ENCODE measurements at regions not wholly inside any gene's neighbourhood (a gene's known extent, or its start where the extent isn't known, plus 50 kb on each side); places are given as distances from the start of the nearest gene placed in this dataset.

GRCh38 chr3:116939091-116939490, 229.5 kb downstream of the TUSC7 start:
- no peak for DNase-seq

- DNase-seq, result no peak
These were observed 230.0 kb downstream of the TUSC7 start for GRCh38 chr3:116939550-116939949.

- no peak for DNase-seq
These were observed 231.1 kb downstream of the TUSC7 start for GRCh38 chr3:116940719-116941118.

- DNase-seq, result no peak
These were observed 236.8 kb downstream of the TUSC7 start for GRCh38 chr3:116946376-116946775.

DNA sequence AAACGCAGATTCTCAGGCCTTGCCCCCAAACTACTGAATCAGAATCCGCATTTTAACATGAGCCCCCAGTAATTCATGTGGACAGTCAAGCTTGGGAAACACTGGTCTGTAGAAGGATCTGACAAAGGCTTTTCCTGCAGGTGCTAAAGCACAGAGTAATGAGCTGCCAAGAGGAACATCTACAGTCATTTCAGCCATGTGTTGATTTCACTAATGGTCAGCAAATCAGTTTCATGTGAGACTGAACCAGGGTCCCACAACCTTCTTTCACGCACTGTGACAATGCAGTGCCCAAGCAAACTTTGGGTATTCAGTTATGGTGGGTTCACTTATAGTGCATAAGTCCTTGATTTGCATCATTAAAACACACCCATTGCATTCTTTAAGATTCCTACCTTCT, 237.6 kb downstream of the TUSC7 start:
- no peak for DNase-seq

- DNase-seq, result no peak
These were observed 238.2 kb downstream of the TUSC7 start for GRCh38 chr3:116947809-116948208.

DNA sequence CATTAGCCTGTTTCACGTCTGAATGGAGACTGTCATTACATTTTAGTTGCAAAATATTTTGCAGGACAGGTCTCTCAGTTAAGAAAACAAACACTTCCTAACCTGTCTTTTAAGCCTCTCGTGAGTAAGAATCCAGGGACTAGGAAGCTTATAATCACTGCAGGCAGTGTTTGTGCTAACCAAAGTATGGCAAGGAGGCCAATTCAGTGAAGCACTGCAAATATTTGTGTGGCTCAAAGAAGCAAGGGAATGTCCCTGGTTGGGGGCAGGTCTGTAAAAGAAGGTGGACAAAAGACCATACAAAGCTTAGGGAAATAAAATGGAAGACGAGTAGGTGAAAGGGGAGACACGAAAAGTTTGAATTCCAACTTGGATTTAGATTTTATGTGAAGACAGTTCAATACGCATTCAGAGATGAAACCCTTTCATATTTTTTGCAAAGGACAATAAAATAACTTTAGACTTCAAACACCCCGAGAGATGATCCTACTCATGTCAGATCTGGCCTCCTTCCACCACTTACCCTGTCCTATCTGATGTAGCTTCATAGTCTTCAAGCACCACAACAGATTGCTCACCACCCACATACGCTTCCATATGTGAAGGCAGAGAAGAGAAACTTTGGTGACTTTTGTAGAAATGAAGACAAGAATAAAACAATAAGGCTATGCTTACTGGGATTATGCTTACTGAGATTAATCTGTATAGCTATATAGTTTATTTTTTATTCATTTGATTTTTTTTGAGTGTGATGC, 240.9 kb downstream of the TUSC7 start:
- no peak for DNase-seq

DNA sequence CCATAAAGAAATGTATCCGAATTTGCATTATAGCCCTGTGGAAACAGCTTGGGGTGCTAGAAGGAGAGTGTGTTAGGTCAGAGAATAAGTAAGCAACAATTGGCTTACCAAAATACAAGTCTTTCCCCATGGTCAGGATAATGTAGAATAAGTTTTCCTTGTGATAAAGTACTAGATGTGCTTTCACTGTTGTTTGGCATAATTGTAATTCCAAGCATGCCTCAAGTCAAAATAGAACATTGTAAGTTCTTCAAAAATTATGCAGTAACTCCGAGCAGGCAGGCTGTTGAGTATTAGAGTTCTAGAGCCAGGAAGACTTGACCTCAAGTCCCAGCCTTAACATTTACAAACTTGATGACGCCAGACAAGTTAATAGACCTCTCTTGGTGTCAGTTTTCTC, 242.0 kb downstream of the TUSC7 start:
- DNase-seq, result no peak

DNA sequence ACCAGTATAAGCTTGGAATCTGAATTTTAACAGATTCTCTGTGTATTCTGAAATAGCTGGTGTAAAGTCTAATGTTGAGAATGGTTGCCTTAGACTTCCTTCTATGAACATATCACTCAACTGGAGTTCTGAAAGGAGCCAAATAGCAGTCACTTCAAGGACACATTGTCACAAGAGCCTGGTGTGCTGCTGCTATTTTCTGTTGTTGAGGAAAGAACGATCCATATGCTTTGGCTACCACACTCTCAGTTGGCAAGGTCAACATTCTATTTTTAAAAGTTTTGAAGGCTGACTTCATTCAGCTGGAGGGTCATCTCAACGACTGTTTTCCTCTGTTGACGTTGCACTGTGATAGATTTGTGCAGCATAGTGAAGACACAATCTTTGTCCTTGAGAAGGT, 248.7 kb downstream of the TUSC7 start:
- no peak for DNase-seq

DNA sequence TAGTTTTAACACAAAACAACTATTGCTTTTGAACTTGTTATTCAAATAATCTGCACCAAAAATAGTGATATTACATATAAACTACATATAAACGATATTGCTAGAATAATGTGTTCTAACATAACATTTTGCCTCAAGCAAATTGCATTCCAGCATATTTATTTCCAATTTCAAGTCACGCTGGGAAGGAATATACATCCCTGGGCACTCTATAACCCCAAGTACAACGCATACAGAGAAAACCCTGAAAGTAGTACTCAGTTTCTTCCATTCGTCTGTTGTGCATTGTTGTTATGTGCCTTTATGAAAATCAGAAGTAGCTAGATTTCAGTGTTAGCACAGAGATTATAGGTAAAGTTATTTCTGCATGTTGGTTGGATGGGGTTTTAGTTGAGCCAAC, 251.5 kb downstream of the TUSC7 start:
- no peak for DNase-seq

- DNase-seq, result no peak
These were observed 254.2 kb downstream of the TUSC7 start for GRCh38 chr3:116963802-116964201.

DNA sequence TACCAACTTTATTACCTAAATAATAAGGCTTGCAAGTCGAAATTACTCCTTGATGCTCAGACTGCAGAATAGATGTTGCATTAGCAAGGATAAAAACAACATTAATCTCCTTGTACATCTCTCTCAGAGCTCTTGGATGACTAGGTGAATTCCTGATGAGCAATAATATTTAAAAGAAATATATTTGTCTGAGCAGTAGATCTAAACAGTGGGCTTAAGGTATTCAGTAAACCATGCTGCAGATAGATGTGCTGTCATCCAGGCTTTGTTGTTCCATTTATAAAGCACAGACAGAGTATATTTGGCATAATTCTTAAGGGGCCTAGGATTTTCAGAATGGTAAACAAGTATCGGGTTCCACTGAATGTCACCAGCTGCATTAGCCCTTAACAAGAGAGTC, 257.1 kb downstream of the TUSC7 start:
- DNase-seq, result no peak

GRCh38 chr3:116969135-116969534, 259.6 kb downstream of the TUSC7 start:
- DNase-seq, result no peak

DNA sequence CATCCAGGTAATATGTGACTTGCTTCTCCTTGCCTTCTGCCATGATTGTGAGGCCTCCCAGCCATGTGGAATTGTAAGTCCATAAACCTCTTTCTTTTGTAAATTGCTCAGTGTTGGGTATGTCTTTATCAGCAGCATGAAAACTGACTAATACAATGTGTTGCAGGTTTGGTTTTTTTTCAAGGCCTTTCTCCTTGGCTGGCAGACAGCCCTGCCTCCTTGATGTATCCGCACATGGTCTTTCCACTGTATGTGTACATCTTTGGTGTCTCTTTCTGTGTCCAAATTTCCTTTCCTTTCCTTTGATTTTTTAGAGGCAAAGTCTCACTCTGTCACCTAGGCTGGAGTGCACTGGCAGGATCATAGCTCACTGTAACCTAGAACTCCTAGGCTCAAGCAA, 260.1 kb downstream of the TUSC7 start:
- DNase-seq, result no peak

- no peak for DNase-seq
These were observed 262.0 kb downstream of the TUSC7 start for GRCh38 chr3:116971531-116971930.

DNA sequence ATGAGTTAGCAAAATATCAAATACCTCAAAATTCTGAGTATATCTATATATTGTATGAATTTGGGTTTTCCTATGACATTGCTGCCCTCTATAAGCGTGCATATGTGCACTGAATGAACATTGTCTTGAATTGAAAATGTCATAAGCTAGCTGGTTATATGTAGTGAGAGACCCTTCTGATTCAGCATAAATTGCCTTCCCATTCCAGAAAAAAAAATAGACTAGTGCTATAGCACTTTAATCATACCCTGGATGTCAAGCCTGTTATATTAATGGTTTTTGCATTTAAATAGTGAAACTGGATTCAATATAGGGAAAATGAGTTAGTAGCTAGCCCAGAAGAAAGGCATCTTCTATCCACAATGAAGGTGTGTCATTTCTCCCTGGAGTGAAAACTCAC, 265.1 kb downstream of the TUSC7 start:
- DNase-seq, result no peak

DNA sequence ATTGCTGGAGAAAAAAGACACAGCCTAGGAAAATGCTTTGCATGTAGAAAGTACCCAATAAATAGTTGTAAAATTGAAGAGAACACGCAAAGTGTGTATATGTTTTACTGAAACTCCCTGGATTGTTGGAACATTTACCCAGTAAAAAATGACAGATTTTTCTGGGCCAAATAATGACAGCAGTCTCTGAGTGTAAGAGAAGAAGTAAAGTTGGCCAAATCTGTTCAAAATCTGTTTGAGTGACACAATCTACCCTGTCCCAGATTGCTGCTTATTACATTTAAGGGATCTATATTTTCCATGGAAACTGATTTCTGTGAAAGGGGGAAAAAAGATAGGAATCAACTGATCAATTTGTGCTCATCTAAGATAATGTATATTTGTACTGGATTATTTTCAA, 267.9 kb downstream of the TUSC7 start:
- DNase-seq, result no peak

- DNase-seq, result no peak
These were observed 270.5 kb downstream of the TUSC7 start for GRCh38 chr3:116980099-116980498.

DNA sequence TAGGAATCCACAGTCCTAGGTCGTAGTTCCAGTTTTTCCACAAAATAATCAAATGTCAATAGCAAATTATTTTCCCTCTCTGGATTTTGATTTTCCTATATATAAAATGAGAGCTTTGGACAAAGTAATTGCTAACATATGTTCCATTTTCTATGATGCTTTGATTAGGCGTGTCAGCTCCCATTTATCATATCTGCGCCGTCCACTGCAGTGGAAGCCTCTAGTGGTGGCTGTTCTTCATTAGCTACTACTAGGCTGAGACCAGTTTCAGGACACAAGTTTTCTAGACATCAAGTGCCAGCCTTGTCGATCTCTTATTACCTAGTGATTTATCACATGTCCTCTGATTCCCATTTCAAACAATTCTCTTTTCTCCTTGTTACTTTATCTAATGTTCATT, 271.5 kb downstream of the TUSC7 start:
- DNase-seq, result no peak

- DNase-seq, result no peak
These were observed 274.7 kb downstream of the TUSC7 start for GRCh38 chr3:116984301-116984700.

- DNase-seq, result no peak
These were observed 284.8 kb downstream of the TUSC7 start for GRCh38 chr3:116994351-116994879.

DNA sequence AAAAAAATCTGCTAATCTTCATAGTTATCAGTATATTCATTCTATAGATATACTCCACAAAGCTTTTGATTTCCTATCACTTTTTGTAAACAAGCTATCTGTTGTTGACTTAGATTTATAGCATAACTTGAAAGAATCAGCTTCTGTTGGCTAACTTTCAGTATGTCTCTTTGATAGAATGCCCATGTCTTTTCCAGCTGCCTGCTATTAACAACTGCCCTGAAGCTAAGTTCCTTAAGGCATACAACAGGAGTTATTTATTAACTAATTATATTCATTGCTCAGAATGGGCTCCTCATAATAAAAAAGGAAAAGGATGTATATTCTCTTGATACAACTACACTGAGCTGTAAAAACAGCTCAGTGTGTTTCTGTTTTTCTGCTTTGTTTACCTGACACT, 293.9 kb downstream of the TUSC7 start:
- no peak for DNase-seq

- no peak for DNase-seq
These were observed 295.7 kb downstream of the TUSC7 start for GRCh38 chr3:117005274-117005673.

- DNase-seq, result no peak
These were observed 296.4 kb downstream of the TUSC7 start for GRCh38 chr3:117005911-117006522.

- no peak for DNase-seq
These were observed 300.7 kb downstream of the TUSC7 start for GRCh38 chr3:117010318-117010717.

Data from effector CD4-positive, alpha-beta T cell (primary cell).